ENCODE measurements at regions not wholly inside any gene's neighbourhood (a gene's known extent, or its start where the extent isn't known, plus 50 kb on each side); places are given as distances from the start of the nearest gene placed in this dataset.

DNA sequence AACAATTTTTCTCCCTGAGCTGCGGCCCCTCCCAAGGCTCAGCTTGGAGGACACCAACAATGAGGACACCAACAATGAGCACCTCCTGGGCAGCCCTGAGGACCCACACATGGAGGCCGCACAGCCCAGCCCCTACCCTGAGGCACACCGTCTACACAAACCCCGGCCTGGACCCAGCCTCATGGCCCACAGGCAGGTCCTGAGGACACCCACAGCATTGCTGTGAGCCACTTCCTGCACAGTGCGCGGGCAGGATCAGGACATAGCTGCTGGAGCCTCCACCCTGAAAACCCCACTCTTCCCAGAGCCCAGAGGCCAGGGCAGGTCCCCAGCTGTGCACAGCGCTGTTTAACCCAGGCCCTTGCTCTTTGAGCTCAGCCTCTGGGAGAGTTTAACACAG is 194.3 kb downstream of the RTP5 start (continued):
- TF ChIP-seq MEF2A (IDR thresholded peaks at IDR 0.05; ENCODE audit: insufficient read depth, low read depth, low read length) = no peak
- no peak for TF ChIP-seq IKZF2 (IDR thresholded peaks at IDR 0.05)
- no peak for TF ChIP-seq MYC (IDR thresholded peaks at IDR 0.05; ENCODE audit: insufficient read depth, insufficient read length, insufficient replicate concordance, low read length, severe bottlenecking)

DNA sequence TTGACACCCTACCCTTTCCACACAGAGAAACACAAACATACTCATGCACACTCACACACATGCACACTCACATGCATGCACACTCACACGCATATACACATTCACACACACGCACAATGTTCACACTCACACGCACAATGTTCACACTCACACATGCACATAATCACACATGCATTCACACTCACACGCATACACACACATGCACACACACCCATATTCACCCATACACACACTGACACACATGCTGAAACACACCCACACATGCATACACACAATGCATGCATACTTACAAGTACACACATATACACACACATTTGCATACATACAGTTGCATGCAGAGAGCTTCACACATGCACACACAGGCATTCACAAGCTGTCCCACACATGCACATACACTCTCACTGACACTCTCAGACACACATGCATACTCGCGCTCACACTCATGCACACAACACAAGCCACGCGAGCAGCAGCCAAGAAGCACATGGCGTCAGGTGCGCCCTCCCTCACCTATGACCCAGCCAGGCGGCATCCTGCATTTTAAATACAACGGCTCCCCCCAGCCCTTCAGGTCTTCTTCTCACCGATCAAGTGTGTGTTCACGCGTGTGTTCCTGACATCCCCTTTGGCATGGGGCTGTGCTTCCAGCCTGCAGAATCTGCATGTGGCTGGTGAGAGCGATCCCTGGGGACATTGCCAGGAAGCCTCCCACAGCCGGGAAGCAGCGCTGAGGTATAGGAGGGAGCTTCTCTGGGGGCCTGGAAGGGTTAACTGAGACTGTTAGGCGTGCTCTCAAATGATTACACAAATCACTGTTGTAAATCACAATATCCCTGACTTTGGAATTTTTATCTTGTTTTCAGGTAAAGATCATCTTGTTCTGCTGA is 195.1 kb downstream of the RTP5 start:
- no peak for FAIRE-seq
- intact Hi-C loops (cut with micrococcal nuclease; ENCODE audit: unreplicated experiment) = no loop called here
- RAD21 ChIA-PET (ENCODE audit: unreplicated experiment) = no interaction called here

More for the DNA sequence above, 195.1 kb downstream of the RTP5 start:
- H3K27me3 ChIP-seq (replicated peaks in 1 of 2; ENCODE audit: control insufficient read depth in 2 of 2, insufficient read depth in 2 of 2, low read length in 1 of 2) = no peaks in the 10 kb centered on the region
- TF ChIP-seq, protein P1, sequence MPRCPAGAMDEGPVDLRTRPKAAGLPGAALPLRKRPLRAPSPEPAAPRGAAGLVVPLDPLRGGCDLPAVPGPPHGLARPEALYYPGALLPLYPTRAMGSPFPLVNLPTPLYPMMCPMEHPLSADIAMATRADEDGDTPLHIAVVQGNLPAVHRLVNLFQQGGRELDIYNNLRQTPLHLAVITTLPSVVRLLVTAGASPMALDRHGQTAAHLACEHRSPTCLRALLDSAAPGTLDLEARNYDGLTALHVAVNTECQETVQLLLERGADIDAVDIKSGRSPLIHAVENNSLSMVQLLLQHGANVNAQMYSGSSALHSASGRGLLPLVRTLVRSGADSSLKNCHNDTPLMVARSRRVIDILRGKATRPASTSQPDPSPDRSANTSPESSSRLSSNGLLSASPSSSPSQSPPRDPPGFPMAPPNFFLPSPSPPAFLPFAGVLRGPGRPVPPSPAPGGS (IDR thresholded peaks at IDR 0.05; ENCODE audit: borderline replicate concordance, insufficient read depth, low read depth, low read length, poor library complexity, severe bottlenecking) = peak; percentile 63
- no peak for TF ChIP-seq SP1 (IDR thresholded peaks at IDR 0.05; ENCODE audit: low read depth, low read length)
- no peak for TF ChIP-seq JUNB (IDR thresholded peaks at IDR 0.05)
- no peak for TF ChIP-seq NR2C2 (IDR thresholded peaks at IDR 0.05; ENCODE audit: borderline replicate concordance, control insufficient read depth, insufficient read length, low read depth)
- TF ChIP-seq, protein P2, sequence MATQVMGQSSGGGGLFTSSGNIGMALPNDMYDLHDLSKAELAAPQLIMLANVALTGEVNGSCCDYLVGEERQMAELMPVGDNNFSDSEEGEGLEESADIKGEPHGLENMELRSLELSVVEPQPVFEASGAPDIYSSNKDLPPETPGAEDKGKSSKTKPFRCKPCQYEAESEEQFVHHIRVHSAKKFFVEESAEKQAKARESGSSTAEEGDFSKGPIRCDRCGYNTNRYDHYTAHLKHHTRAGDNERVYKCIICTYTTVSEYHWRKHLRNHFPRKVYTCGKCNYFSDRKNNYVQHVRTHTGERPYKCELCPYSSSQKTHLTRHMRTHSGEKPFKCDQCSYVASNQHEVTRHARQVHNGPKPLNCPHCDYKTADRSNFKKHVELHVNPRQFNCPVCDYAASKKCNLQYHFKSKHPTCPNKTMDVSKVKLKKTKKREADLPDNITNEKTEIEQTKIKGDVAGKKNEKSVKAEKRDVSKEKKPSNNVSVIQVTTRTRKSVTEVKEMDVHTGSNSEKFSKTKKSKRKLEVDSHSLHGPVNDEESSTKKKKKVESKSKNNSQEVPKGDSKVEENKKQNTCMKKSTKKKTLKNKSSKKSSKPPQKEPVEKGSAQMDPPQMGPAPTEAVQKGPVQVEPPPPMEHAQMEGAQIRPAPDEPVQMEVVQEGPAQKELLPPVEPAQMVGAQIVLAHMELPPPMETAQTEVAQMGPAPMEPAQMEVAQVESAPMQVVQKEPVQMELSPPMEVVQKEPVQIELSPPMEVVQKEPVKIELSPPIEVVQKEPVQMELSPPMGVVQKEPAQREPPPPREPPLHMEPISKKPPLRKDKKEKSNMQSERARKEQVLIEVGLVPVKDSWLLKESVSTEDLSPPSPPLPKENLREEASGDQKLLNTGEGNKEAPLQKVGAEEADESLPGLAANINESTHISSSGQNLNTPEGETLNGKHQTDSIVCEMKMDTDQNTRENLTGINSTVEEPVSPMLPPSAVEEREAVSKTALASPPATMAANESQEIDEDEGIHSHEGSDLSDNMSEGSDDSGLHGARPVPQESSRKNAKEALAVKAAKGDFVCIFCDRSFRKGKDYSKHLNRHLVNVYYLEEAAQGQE (IDR thresholded peaks at IDR 0.05; ENCODE audit: low read depth, low read length) = no peak
- TF ChIP-seq TBL1XR1 (IDR thresholded peaks at IDR 0.05; ENCODE audit: low read depth, low read length) = no peak
- no peak for TF ChIP-seq ETV6 (conservative IDR thresholded peaks at IDR 0.05 in 1 of 2, IDR thresholded peaks at IDR 0.05 in 1 of 2; ENCODE audit: borderline replicate concordance in 1 of 2, low read depth in 1 of 2)
- 66% methylated on average over 19 of the region's 19 CpGs for WGBS (ENCODE audit: insufficient coverage, insufficient replicate concordance, low lambda C conversion rate, missing lambda C conversion rate)
- H2AFZ ChIP-seq (ENCODE audit: control insufficient read depth, low read depth, low read length) = no peak overlapping the region
- ChIA-PET CTCF (no interaction called here), SMC1A (ENCODE audit: uncharacterized antibody, unreplicated experiment) (no interaction called here), POLR2A (no interaction called here)
- H3K27ac ChIP-seq (ENCODE audit: control insufficient read depth, insufficient read depth) = no peak overlapping the region
- H3K36me3 ChIP-seq (ENCODE audit: control insufficient read depth in 2 of 2, insufficient read depth in 2 of 2, low read length in 1 of 2) = no peaks in the 10 kb centered on the region
- no peak overlapping the region for H3K4me3 ChIP-seq
- no peak overlapping the region for H3K4me2 ChIP-seq (ENCODE audit: control insufficient read depth, insufficient read depth)
- no peak overlapping the region for H3K9ac ChIP-seq (ENCODE audit: control insufficient read depth, insufficient read depth, low read length)
- H4K20me1 ChIP-seq (ENCODE audit: control insufficient read depth, insufficient read depth) = no peaks in the 10 kb centered on the region
- in situ Hi-C loops (cut with MboI) = no loop called here
- BruUV-seq (replicated peaks) = no TSS peak
- H3K9me3 ChIP-seq (replicated peaks; ENCODE audit: control insufficient read depth, insufficient read depth, low read length) = no peaks in the 10 kb centered on the region; the same call in 2 of the 3 replicates
- no peak for ATAC-seq
- H3K79me2 ChIP-seq (ENCODE audit: control insufficient read depth, insufficient read depth, low read length) = no peaks in the 10 kb centered on the region
- no peaks in the 10 kb centered on the region for H3K4me1 ChIP-seq (ENCODE audit: control insufficient read depth, insufficient read depth, low read length)
- DNase-seq (ENCODE audit: low read depth, low spot score) = no peak
